Activated T-cell treated with anti-CD3 and anti-CD28 coated beads, Interleukin-2, amount 50 U/mL, for 1 hour (primary cell): ENCODE measurements at regions not wholly inside any gene's neighbourhood (a gene's known extent, or its start where the extent isn't known, plus 50 kb on each side); places are given as distances from the start of the nearest gene placed in this dataset.
"Not testable (repeated sequence)": the region's sequence is repeated elsewhere in the genome, so short reads cannot be mapped to it uniquely, and the experiment has no call there.

Source experiments
- DNase-seq: peaks from one replicate; pipeline ENCODE4 v3.0.0-alpha.2; 2020

DNA sequence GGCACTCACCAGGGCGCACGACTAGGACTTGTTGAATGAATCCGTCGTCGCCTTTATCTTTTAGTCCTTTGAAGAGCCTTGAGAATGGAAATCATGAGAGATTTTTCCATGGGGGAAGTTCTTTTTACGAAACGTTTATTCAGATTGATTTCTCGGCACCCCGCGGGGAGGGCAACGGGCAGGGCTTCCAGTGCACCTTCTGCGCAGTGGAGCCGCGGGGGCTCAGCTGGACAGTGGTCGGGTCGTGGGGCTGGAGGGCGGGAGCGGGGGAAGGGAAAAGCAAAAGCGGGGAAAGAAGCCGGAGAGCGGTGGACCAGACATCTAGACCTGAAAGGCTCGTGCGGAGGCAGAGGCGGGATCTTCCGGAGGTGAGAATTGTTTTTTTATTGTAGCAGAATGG lies 50.6 kb upstream of the NBPF20 start:
- DNase-seq, result not testable (repeated sequence)

DNA sequence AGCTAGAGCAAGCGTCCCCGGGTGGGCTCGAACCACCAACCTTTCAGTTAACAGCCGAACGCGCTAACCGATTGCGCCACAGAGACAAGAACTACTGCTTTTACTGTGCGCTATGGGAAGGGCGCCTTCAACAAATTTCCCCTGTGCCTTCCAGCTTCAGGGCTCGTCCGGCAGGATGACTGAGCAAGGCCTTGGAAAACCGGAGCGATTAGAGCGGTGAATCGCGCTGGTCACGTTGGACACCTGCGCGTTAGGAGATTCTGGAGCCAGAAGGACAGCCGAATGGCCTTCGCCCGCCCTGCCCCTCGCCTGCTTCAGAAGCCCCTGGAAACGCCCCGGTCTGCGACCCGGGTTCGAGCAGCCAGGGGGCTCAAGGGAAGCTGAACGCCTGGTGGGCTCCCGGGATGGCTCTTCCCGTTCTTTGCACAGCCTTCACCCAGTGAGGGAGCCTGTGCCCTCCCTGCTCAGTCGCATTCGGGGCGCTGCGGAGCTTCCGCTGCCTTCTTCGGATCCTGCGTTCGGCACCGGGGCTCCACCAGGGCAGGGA lies 50.0 kb upstream of the NBPF20 start:
- DNase-seq, result not testable (repeated sequence)
